ENCODE measurements at regions not wholly inside any gene's neighbourhood (a gene's known extent, or its start where the extent isn't known, plus 50 kb on each side); places are given as distances from the start of the nearest gene placed in this dataset.

GRCh38 chr20:57023007-57023406 lies 243.4 kb downstream of the BMP7 start:
- Mint-ChIP-seq H3K4me3 (ENCODE audit: unreplicated experiment) (no peak overlapping the region), H3K27me3 (ENCODE audit: insufficient read depth, unreplicated experiment) (peaks cover 57% of the 10 kb centered on the region), H3K36me3 (ENCODE audit: insufficient read depth, unreplicated experiment) (no peaks in the 10 kb centered on the region), H3K4me1 (ENCODE audit: insufficient read depth, unreplicated experiment) (no peaks in the 10 kb centered on the region), H3K9me3 (ENCODE audit: unreplicated experiment) (no peaks in the 10 kb centered on the region), H3K27ac (ENCODE audit: low read depth, unreplicated experiment) (no peak overlapping the region)
- ChIA-PET POLR2A (no interaction called here), CTCF (interaction anchor here (0.8 kb wide), 1 partner anchor 69 kb away, joined by 4 read pairs; no protein-coding TSS in a partner anchor)
- no peak for DNase-seq (ENCODE audit: unreplicated experiment)
- TF ChIP-seq, protein P1, sequence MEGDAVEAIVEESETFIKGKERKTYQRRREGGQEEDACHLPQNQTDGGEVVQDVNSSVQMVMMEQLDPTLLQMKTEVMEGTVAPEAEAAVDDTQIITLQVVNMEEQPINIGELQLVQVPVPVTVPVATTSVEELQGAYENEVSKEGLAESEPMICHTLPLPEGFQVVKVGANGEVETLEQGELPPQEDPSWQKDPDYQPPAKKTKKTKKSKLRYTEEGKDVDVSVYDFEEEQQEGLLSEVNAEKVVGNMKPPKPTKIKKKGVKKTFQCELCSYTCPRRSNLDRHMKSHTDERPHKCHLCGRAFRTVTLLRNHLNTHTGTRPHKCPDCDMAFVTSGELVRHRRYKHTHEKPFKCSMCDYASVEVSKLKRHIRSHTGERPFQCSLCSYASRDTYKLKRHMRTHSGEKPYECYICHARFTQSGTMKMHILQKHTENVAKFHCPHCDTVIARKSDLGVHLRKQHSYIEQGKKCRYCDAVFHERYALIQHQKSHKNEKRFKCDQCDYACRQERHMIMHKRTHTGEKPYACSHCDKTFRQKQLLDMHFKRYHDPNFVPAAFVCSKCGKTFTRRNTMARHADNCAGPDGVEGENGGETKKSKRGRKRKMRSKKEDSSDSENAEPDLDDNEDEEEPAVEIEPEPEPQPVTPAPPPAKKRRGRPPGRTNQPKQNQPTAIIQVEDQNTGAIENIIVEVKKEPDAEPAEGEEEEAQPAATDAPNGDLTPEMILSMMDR (IDR thresholded peaks at IDR 0.05; ENCODE audit: unreplicated experiment), result no peak
- intact Hi-C loops (cut with micrococcal nuclease), result no loop called here
- no TSS peak for BruUV-seq (replicated peaks)

DNA sequence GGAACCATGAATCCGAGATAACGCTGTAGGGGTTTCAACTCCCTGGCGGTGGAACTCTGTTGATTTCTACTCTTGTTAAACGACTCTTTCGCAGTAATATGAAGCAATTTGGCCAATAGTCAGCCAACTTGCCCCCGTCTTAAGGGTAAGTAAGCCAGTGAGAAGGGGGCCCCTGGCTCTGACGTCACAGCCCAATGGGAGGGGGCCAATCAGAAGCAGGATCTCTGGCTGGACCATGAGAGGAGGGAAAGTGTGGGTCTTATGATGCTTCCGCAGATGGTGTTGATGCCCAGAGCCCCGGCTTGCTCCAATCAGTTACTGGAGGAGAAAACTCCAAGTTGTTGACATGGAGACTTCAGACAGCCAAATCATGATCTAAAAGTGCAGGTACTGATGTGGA lies 242.4 kb downstream of the BMP7 start:
- no peak overlapping the region for H3K4me3 Mint-ChIP-seq (ENCODE audit: unreplicated experiment)
- ChIA-PET POLR2A (no interaction called here), CTCF (no interaction called here)

GRCh38 chr20:57024849-57025248 lies 241.6 kb downstream of the BMP7 start:
- Mint-ChIP-seq H3K36me3 (ENCODE audit: insufficient read depth, unreplicated experiment) (no peaks in the 10 kb centered on the region), H3K27ac (ENCODE audit: low read depth, unreplicated experiment) (no peak overlapping the region), H3K4me3 (ENCODE audit: unreplicated experiment) (no peak overlapping the region), H3K9me3 (ENCODE audit: unreplicated experiment) (no peaks in the 10 kb centered on the region), H3K27me3 (ENCODE audit: insufficient read depth, unreplicated experiment) (peaks cover 55% of the 10 kb centered on the region), H3K4me1 (ENCODE audit: insufficient read depth, unreplicated experiment) (no peaks in the 10 kb centered on the region)
- ChIA-PET CTCF (interaction anchor here (0.6 kb wide), 2 partner anchors 308 to 490 kb away, joined by 3 to 5 read pairs; no protein-coding TSS in a partner anchor), POLR2A (interaction anchor here (1.3 to 1.8 kb wide), 5 partner anchors 12 to 36 kb away, joined by 4 to 6 read pairs (median 5); no protein-coding TSS in a partner anchor)
- no peak for DNase-seq (ENCODE audit: unreplicated experiment)
- no TSS peak for BruUV-seq (replicated peaks)
- intact Hi-C loops (cut with micrococcal nuclease), result no loop called here
- TF ChIP-seq, protein P1 (IDR thresholded peaks at IDR 0.05; ENCODE audit: unreplicated experiment), result no peak

More for the DNA sequence above, 242.4 kb downstream of the BMP7 start:
- TF ChIP-seq, protein P1 (IDR thresholded peaks at IDR 0.05; ENCODE audit: unreplicated experiment), result no peak
- Mint-ChIP-seq H3K27me3 (ENCODE audit: insufficient read depth, unreplicated experiment) (peaks cover 60% of the 10 kb centered on the region), H3K4me1 (ENCODE audit: insufficient read depth, unreplicated experiment) (no peaks in the 10 kb centered on the region), H3K36me3 (ENCODE audit: insufficient read depth, unreplicated experiment) (no peaks in the 10 kb centered on the region), H3K27ac (ENCODE audit: low read depth, unreplicated experiment) (no peak overlapping the region), H3K9me3 (ENCODE audit: unreplicated experiment) (no peaks in the 10 kb centered on the region)
- no peak for DNase-seq (ENCODE audit: unreplicated experiment)
- intact Hi-C loops (cut with micrococcal nuclease), result no loop called here
- BruUV-seq (replicated peaks), result no TSS peak

DNA sequence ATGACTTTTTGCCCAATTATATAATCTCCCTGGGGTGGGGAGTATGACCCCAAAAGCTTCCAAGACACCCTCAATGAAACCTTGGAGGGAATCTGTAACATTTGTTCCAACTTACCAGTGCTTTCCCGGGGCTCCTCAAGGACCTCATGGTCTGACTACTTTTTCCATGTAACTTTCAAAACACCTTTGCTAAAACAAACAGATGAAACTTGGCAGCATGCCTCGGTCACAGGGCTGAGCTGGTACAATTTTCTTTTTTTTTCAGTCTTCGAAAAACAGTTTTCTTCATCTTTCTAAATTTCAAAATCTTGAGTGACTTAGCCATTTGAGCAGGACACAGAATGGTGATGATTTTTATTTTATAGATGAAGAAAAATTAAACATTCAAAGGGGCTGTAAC lies 241.2 kb downstream of the BMP7 start:
- TF ChIP-seq, protein P1 (IDR thresholded peaks at IDR 0.05; ENCODE audit: unreplicated experiment), result no peak
- intact Hi-C loops (cut with micrococcal nuclease), result no loop called here
- Mint-ChIP-seq H3K9me3 (ENCODE audit: unreplicated experiment) (no peaks in the 10 kb centered on the region), H3K27me3 (ENCODE audit: insufficient read depth, unreplicated experiment) (peaks cover 51% of the 10 kb centered on the region), H3K27ac (ENCODE audit: low read depth, unreplicated experiment) (no peak overlapping the region), H3K4me3 (ENCODE audit: unreplicated experiment) (no peak overlapping the region), H3K36me3 (ENCODE audit: insufficient read depth, unreplicated experiment) (no peaks in the 10 kb centered on the region), H3K4me1 (ENCODE audit: insufficient read depth, unreplicated experiment) (no peaks in the 10 kb centered on the region)
- DNase-seq (ENCODE audit: unreplicated experiment), result no peak
- ChIA-PET POLR2A (interaction anchor here (1.2 to 1.8 kb wide), 6 partner anchors 12 to 36 kb away, joined by 3 to 6 read pairs (median 4); no protein-coding TSS in a partner anchor), CTCF (interaction anchor here (0.6 to 0.7 kb wide), 3 partner anchors 308 to 490 kb away, joined by 3 to 5 read pairs (median 3); no protein-coding TSS in a partner anchor)
- BruUV-seq (replicated peaks), result no TSS peak
